HEK293T (cell line): ENCODE measurements at regions not wholly inside any gene's neighbourhood (a gene's known extent, or its start where the extent isn't known, plus 50 kb on each side); places are given as distances from the start of the nearest gene placed in this dataset.

Experiments used
- CTCF ChIA-PET: fragments of 350-600 bp; formaldehyde crosslinking; extraction: SDS; loops from one replicate; lab custom pipeline; 2021; ENCODE audit warnings: antibody characterized with exemption, inconsistent platforms; lab: Yijun Ruan, JAX
- POLR2A ChIA-PET: fragments of 350-600 bp; formaldehyde crosslinking; extraction: SDS; loops from one replicate; lab custom pipeline; 2020; ENCODE audit warnings: antibody characterized with exemption, inconsistent platforms; lab: Yijun Ruan, JAX
- DNase-seq: peaks from one replicate; pipeline ENCODE4 v3.0.0; 2012; ENCODE audit warnings: mixed read lengths; ENCODE audit errors: extremely low spot score
- ARNT ChIP-seq: fragments of 450-650 bp; IDR thresholded peaks from 2 replicates; pipeline ENCODE4 v1.6.1; 2017; ENCODE audit warnings: mild to moderate bottlenecking
- CTBP1 ChIP-seq: fragments of 450-650 bp; IDR thresholded peaks from 2 replicates; pipeline ENCODE4 v1.6.1; 2016; ENCODE audit warnings: borderline replicate concordance
- ELF4 ChIP-seq: fragments of 450-650 bp; IDR thresholded peaks from 2 replicates; pipeline ENCODE4 v1.6.1; 2017; ENCODE audit warnings: antibody characterized with exemption
- FOXA1 ChIP-seq: fragments of 450-650 bp; IDR thresholded peaks from 2 replicates; pipeline ENCODE4 v1.6.1; 2016; ENCODE audit warnings: mild to moderate bottlenecking
- FOXK2 ChIP-seq: fragments of 450-650 bp; IDR thresholded peaks from 2 replicates; pipeline ENCODE4 v1.6.1; 2016; ENCODE audit warnings: mild to moderate bottlenecking
- HDGF ChIP-seq: fragments of 450-650 bp; IDR thresholded peaks from 2 replicates; pipeline ENCODE4 v1.6.1; 2017; ENCODE audit warnings: antibody characterized with exemption, borderline replicate concordance
- PKNOX1 ChIP-seq: fragments of 450-650 bp; IDR thresholded peaks from 2 replicates; pipeline ENCODE4 v1.6.1; 2016
- SUZ12 ChIP-seq: fragments of 450-650 bp; IDR thresholded peaks from 2 replicates; pipeline ENCODE4 v1.6.1; 2016; ENCODE audit warnings: mild to moderate bottlenecking

GRCh38 chr6:109222848-109223247 lies 127.5 kb downstream of the CEP57L1 start:
- ChIA-PET POLR2A (no interaction called here), CTCF (no interaction called here)
- TF ChIP-seq FOXK2 = no peak
- TF ChIP-seq HDGF = no peak
- TF ChIP-seq PKNOX1 = no peak
- no peak for TF ChIP-seq CTBP1
- TF ChIP-seq ARNT = no peak
- DNase-seq = no peak

GRCh38 chr6:109221543-109222195 lies 126.4 kb downstream of the CEP57L1 start:
- ChIA-PET CTCF (interaction anchor here (0.6 kb wide), 1 partner anchor 12 kb away, joined by 3 read pairs; no protein-coding TSS in a partner anchor), POLR2A (no interaction called here)
- TF ChIP-seq ELF4 (no peak), FOXK2 (no peak), SUZ12 (no peak), HDGF (no peak), PKNOX1 (no peak), FOXA1 (no peak)
- DNase-seq = no peak
